ENCODE measurements at regions not wholly inside any gene's neighbourhood (a gene's known extent, or its start where the extent isn't known, plus 50 kb on each side); places are given as distances from the start of the nearest gene placed in this dataset.

DNA sequence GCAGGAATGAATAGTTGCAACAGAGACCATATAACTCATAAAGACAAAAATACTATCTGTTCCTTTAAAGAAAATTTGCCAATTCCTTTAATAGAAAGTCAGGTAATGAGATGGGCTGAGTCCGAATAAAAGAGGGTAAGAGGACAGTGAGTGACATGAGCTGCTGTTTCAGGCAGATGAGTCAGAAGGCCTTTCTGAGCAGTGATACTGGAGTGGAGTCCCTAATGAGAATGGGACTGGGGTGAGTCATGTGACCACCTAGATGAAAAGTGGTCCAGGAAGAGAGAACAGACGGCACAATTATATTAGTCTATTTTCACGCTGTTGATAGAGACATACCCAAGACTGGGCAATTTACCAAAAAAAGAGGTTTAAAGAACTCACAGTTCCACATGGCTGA is 393.7 kb downstream of the BCL11B start:
- DNase-seq: no peak

DNA sequence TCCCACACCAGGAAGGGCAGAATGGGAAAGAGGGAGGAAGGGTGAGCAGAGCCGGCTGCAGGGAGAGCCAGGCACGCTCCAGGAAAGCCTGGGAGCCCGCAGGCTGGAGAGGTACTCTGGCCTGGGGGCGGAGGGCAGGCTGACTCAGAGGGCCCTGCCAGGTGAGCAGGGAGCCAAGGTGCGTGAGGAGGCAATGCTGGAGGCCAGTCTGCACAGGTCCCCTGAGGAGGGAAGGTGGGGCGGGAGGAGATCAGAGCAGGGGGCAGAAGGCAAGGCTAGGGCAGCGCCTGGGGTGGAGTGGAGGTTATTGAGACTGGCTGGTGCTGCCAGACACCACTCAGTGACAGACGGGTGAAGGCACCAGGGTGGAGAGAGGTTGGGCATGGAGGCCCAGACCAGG is 385.0 kb downstream of the BCL11B start:
- DNase-seq: no peak

DNA sequence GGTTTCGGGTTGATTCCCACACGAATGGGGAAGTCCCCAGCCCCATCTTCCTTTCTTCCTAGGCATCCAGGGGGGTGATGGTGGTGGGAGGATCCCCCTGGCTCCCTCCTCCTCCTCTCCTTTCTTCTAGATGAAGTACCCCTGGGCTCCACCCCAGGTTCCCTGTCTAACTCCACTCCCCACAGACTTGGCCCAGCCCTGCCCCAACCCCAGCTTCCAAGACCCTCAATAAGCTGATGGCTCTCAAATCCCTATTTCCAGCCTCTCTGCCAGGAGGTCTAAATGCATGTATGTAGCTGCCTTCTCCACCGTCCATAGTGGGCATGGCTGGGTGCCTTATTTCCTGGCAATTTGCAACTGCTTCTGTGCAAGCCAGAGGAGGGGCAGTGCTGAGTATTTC is 383.7 kb downstream of the BCL11B start:
- DNase-seq: no peak

DNA sequence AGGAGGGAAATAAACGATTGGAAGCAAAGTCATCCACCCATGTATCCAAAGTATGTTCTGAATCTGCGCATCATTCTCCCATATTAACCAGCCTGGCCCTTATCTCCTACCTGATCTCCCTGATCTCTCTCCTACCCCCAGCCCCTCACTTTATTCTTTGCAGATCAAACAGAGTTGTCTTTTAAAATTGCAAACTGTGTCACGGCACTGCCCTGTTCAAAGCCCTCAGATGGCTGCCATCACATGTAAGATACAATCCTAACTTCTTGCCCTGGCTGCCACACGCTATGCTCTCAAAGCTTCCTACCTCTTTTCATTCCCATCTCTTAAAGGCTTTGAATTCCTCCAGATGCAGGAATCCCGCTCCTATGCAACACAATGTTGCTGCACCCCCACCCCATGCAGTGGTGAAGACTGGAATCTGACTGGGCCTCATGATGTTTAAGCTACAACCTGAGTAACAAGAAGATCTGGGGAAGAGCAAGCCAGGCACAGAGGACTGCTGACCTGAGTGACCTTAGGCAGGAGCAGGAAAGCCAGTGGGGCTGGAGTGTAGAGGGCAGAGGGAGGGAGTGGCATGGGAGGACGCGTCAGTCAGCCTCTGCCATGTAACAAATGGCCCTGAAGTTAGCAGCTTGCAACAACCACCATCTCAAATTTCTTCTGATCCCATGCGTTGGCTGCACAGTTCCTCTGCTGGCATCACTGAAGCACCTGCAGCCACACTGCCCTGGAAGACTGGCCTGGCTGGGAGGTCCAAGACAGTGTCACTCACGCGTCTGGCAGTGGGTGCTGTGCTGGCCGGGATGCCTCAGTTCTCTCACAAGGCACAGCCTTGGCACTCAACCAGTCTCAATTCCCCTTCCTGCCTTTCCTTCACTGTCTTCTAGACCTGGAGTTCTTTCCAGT is 382.8 kb downstream of the BCL11B start:
- DNase-seq: no peak

DNA sequence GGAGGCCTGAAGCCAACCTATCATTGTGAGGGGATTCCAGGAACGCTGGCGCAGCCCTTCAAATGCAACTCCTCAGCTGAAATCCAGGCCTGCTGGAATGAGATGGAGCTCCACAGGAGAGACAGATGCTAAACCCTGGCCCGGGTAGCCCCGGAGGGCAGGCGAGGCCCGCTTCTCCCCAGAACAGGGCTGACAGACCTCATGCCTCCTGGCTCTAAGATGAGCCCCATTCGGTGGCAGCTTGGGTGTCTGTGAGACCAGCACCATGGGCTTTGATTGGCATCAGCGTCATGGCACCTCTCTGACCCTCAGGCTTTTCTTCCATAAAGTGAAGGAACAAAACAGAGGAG is 382.2 kb downstream of the BCL11B start:
- DNase-seq: no peak

DNA sequence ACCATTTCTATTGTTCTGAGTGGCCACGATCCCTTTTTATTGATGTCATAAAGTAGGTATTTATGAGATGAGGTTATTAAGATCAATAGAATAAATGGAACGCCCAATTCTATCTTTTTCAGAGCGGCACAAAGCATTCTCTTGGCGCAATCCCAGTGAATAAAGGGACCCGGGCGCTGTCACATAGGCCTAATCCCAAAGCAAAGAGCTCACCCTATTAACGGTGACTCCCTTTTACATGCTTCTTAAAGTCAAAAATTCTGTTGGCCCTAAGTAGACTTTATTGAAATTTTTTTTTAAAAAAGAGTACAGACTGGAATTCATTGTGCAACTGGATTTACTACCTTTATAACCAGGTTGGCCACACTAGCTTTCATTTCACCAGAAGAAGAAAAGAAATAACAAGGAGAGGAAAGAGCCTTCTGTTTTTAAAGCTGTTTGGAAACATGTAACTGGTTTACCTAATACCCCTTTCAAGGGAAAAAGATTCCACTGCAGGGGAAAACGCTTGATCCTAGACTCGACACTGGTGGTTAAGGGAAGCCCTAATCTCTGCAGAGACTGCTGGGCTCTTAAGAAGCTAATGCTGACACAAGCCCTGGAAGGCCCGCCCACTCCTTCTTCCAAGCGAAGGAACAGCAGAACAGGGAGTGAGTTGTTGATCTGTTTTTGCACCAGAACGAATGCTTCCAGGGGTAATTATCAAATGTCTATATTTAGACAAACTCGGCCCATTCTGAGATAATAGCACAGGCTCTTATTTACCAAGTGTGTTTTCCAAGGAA is 381.2 kb downstream of the BCL11B start:
- no peak for DNase-seq

DNA sequence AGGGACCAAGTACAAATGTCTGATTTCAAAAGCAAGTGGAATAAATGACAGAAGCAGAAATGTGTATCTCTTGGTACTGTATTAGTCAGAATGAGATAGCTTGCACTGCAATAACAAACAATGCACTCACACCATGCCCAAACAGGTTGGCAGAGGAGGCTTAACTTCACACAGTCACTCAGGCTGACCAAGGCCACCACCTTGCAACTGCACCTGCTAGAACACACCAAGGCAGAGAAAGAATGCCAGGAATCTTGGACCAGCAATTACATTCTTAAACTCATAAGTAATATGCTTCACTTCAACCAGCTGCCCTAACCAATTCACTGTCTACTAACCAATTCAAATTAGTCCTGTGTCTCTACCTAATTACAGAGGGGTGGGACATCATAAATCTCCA is 378.3 kb downstream of the BCL11B start:
- DNase-seq: no peak

DNA sequence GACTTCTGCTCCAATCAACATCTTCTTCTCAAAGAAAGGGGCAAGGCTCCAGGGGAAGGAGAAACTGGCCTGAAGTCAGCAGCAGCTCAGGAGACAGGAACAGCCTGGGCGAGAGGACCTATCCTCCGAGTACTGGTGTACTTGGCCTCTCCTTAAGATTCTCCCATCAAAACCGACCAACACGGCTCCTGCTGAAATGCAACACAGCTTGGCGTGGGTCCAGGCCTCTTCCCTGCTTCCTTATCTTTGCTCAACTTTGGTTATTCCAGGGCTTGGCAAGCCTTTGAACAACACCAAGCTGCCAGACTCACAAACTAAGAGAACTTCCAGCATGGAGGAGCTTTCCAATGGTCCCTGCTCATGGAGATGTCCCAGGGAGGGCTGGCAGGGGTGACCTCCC is 377.4 kb downstream of the BCL11B start:
- no peak for DNase-seq

DNA sequence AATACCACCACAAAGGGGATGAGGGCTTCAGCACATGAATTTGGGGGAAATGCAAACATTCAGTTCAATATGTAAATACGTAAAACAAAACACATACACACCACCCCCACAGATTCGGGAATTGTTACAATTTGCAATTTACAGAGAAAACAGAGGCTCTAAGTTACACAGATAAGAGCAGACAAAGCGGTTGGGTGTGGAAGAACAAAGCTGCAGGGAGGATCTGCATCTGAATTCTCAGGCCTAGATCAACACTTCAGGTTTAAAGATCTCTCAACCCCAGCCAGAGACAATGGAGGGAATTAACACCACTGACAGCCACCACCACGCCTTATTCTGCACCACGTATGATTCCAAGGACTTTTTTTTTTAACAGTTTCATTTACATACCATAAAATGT is 375.5 kb downstream of the BCL11B start:
- no peak for DNase-seq

DNA sequence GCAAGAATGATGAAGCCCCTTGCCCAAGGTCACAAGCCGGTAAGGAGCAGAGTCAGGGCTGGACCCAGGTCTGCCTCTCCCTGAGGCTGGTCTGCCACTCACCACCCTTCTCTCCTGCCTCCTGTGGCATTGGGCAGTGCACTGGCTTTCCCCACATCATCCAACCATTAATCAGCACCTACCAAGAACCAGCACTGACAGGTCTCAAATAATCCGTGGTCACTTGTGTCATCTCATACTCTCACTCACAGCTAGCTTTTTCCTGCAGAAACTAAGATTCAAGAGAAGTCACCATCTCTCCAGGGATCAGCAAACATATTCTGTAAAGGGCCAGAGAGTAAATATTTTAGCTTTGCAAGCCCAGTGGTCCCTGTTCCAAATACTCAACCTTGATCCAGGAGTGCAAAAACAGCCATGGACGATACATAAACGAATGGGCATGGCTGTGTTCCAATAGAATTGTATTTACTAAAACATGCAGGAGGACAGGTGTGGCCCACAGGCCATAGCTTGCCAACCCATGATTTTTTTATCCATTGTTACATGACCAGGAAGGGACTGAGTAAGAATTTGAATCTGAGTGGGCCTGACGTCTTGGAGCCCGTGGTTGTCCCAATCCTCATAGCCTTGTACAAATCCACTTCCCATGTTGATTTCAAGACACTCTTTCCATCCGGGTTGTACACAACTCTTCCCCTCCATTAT is 374.2 kb downstream of the BCL11B start:
- DNase-seq: no peak

DNA sequence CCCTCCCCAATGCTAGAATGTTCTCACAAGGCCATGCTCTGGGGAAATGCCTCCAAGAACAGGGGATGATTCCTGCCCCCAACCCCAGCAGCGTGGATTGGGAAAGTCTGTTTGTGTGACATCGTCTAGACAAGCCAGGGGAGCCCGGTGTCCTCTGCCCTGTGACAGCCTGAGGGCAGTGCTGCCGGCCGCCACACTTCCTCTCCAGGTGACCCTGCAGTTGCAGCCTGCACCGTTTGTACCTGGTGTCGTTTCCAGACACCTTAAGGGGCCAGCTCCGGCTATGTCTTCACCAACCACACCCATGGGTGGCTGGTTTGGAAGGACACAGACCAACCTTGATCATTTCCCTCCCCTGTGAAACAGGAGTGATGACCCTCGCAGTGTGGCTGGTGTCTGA is 372.6 kb downstream of the BCL11B start:
- no peak for DNase-seq

DNA sequence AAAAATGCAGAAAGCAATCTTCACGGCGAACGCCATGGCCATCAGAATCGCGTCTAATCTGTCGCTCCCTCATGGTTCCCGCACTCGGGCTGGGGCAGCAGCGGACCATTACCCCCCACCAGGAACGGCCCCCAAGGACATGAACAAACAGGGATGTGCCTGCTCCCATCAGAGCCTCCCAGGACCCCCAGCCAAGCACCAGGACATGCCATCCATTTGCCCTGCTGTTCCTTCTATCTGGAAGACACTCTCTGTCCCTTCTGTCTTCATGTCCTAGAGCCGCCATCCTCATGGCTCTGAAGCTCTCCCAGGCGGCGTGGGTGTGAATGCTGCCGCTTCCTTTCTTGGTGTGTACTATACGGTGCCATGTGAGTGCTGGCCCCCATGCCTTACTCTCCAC is 371.8 kb downstream of the BCL11B start:
- DNase-seq: no peak

DNA sequence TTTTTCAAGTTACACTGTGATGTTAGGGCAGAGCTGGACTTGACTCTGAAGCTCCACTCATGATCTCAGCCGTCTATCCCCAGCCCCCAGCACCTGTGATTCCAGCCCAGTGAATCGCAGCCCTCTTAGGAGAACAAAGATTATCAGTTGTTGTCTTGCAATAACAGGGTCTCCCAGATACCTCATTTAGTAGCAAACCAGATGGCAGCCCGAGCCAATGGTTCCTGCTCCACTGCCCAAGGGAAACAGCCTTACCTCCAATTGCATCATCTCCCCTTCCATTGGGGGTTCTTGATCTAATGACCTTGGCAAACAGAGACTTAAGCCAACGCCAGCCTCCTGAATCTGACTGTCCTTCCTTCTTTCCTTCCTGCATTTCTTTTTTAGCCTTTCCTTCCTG is 371.2 kb downstream of the BCL11B start:
- no peak for DNase-seq

DNA sequence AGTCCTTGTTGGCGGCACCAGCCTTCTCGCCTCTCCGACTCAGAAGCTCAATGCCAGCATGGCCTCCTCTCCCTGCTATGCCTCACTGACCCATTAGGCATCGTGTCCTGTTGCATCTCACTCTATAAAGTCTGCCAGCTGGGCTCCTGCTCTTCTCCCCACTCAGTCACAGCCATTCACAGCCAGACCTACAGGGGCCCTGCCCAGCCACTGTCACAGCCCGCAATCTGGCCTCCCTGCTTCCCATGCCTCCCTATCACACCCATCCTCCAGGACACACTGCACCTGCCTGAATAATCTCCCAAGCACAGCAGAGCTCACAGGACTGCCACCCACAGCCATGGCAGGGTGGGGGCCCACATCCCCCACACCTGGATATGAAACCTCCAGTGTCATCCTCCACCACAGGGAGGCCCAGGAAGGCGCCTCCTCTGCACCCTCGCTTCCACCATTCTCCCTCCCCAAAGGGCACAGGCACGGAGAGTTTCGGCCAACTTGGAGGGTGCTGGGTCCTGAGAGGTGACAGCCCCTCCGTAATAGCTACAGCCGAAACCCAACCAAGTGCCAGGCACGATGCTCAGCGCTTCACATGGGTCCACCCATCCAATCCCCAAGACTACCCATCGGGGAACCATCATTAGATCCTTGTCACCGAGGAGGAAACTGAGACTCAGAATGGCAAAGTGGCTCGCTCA is 370.3 kb downstream of the BCL11B start:
- no peak for DNase-seq

DNA sequence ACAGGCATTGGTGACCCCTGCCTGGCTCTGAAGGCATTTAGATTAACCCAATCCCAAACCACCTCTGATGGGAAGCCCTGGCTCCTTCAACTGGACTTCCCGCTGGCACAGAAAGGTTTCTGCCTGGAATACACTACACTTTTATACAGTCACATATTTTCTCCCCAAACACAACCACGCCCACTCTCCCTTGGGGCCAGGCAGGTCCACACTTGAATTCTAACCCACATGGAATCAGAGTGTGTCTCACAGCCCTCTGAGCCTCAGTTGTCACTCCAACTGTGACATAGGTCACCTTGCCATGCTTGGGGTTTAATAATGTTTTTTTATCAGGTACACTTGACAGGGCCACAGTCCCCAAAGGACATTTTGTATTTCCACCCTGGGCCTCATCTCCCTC is 368.6 kb downstream of the BCL11B start:
- DNase-seq: no peak

DNA sequence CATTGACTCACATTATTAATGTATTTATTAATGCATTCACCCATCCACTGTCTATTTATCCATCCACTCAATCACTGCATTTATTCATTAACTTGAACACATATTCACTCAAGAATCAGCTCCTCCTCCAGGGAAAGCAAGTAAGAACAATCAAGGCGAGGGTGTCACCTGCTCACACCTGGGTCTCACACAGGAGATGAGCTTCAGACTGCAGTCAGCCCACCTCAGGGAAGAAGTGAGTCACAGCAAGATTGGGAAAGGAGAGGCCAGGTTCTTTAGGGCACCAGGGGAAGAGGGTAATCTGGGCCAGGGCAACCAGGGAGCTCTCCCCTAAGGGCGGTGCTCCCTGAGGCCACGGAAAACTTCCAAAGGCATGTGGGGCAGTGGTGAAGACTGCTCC is 367.3 kb downstream of the BCL11B start:
- no peak for DNase-seq

DNA sequence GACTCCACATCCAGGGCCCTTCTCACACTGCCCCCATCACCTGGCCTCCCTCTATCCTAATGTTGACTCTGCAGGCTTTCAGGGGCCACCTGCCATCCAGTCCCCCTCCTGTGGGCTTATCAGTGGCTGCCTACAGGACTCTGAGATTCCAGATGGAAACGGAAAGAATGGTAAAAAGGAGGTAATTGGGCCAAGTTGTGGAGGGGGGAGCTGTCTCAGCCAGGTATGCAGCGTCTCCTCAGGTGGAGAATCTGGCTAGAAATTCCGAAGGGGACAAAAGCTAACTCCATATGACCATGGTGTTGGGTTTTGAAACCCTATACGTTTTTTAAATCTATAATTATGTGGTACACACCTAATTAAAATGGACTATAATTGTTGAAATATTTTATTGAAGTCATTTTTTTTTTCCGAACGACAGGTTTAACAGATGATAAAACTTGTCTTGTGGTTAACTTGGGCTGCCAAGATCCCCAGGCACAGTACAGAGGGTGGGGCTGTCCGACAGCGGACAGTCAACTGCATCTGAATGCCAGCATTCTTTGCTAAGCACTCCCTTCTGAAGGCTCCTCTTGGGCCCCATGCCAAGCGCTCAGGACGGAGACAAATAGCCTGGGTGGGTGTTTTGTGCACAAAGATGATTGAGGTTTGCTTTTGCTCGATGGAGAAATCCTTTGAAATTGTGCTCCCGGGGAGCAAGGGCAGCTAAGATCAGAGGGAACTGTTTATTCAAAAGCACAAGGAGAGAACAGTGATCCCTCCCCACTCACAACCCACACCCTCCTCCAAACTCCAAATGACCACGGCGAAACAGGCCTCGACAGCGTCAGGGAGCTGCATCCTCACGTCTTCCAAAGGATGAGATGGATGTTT is 365.6 kb downstream of the BCL11B start:
- DNase-seq: no peak

DNA sequence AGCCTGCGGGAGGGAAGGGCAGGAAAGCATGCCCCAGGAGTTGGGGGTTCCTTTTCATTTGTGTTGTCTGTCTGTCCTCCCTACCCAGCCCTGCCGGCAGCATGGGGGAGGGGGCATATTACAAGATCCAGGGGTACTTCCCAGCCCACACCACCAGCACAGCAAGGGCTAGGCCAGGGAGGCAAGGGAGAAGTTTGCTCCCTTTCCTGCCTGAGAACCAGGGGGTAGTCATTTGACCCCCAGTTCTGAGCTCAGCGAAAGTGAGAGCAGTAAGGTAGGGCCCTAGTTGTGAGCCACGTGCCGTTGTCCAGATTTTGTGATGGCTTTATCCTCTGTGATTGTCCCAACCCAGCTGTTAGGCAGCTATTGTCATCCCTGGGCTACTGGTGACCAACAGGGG is 364.7 kb downstream of the BCL11B start:
- DNase-seq: no peak

DNA sequence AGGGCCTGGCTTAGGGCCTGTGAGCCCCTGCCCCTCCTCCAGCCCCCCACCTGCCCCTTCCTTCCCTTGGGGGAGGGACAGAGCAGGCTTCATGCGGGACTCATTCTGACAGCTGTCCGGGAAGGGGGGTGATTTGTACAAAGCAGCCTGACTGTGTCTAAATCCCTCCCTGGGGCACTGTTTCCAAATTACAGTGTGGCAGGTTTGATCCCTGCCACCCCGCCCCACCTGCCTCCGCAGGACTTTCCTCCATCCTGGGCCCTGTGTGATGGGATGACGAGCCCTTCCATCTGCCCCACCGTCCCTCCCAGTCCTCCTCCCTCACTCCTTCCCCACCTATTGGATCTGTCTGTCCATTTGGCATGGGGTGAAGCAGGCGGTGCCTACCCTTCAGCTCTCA is 363.9 kb downstream of the BCL11B start:
- no peak for DNase-seq

DNA sequence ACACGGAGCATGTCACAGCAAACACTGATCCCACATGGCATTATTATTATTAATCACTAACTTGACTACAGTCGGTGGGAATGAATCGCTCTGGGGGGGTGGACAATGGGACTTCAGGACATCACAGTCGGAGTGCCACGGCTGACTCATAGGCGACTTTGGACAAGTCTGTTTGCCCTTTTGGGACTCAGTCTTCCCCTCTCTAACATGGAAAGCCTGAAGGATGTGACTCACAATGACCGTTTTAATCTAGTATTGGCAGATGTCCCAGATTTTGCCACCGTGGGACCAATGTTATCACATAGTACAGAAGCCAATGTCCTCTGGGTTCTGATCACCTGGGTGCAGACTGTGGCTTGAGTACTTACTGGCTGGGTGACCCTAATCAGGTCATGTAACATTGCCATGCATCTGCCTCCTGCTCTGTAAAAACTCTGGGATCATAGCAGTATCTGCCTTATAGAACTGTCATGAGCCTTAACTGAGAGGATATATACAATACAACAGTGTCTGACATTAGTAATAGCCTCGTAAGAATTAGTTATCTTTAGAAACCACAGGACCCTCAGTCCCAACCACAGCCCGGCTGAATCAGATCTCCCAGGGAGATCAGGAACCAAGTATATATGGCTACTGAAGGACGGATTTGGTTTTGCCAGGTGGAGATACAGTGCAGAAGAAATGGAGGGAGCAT is 362.6 kb downstream of the BCL11B start:
- DNase-seq: no peak

DNA sequence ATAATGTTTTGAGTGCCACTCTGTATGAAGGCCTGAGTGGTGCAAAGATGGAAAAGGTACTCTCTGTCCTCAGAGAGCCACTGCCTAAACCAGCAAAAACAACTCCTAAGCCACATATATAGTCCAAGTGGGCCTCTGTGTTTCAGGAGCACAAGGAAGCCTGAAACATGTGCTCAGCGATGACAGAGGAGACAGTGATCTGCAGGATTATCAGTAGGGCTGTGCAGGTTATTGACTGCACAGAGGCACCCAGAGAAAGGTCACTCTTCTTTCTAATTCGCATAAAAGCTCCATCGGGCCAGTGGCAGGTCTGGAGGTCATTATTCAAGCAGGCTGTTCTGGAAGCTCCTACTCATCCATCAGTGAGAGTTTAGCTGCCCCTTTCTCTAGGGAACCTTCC is 361.9 kb downstream of the BCL11B start:
- DNase-seq: no peak
